Activated CD8-positive, alpha-beta memory T cell treated with anti-CD3 and anti-CD28 coated beads for 24 hours (primary cell): ENCODE measurements at regions not wholly inside any gene's neighbourhood (a gene's known extent, or its start where the extent isn't known, plus 50 kb on each side); places are given as distances from the start of the nearest gene placed in this dataset.
"Not testable (repeated sequence)": the region's sequence is repeated elsewhere in the genome, so short reads cannot be mapped to it uniquely, and the experiment has no call there.

Experiments used
- DNase-seq: peaks from one replicate; pipeline ENCODE4 v3.0.0-alpha.2; 2020

- DNase-seq: no peak
Observed at GRCh38 chr2:13968811-13969210, 663.7 kb upstream of the LRATD1 start.

GRCh38 chr2:13986119-13986720 lies 646.3 kb upstream of the LRATD1 start:
- no peak for DNase-seq

GRCh38 chr2:13996527-13996926 lies 636.0 kb upstream of the LRATD1 start:
- DNase-seq: no peak

- no peak for DNase-seq
Observed at GRCh38 chr2:14011190-14011589, 621.3 kb upstream of the LRATD1 start.

GRCh38 chr2:14015113-14015630 lies 617.3 kb upstream of the LRATD1 start:
- DNase-seq: no peak

GRCh38 chr2:14016289-14016955 lies 616.1 kb upstream of the LRATD1 start:
- DNase-seq: no peak

GRCh38 chr2:14018620-14019019 lies 613.9 kb upstream of the LRATD1 start:
- no peak for DNase-seq

- no peak for DNase-seq
Observed at GRCh38 chr2:14023558-14023957, 609.0 kb upstream of the LRATD1 start.

- DNase-seq: no peak
Observed at GRCh38 chr2:14039134-14039533, 593.4 kb upstream of the LRATD1 start.

GRCh38 chr2:14047491-14047890 lies 585.0 kb upstream of the LRATD1 start:
- DNase-seq: no peak

- DNase-seq: no peak
Observed at GRCh38 chr2:14051401-14051800, 581.1 kb upstream of the LRATD1 start.

- no peak for DNase-seq
Observed at GRCh38 chr2:14053105-14053504, 579.4 kb upstream of the LRATD1 start.

GRCh38 chr2:14064346-14064745 lies 568.2 kb upstream of the LRATD1 start:
- no peak for DNase-seq

GRCh38 chr2:14072338-14072737 lies 560.2 kb upstream of the LRATD1 start:
- DNase-seq: no peak

GRCh38 chr2:14074691-14075090 lies 557.8 kb upstream of the LRATD1 start:
- no peak for DNase-seq

- DNase-seq: no peak
Observed at GRCh38 chr2:14079576-14079975, 552.9 kb upstream of the LRATD1 start.

GRCh38 chr2:14081521-14081920 lies 551.0 kb upstream of the LRATD1 start:
- DNase-seq: no peak

- no peak for DNase-seq
Observed at GRCh38 chr2:14082640-14083039, 549.9 kb upstream of the LRATD1 start.

- no peak for DNase-seq
Observed at GRCh38 chr2:14094592-14094991, 537.9 kb upstream of the LRATD1 start.

- DNase-seq: not testable (repeated sequence)
Observed at GRCh38 chr2:14099101-14099500, 533.4 kb upstream of the LRATD1 start.

GRCh38 chr2:14114275-14114674 lies 518.2 kb upstream of the LRATD1 start:
- no peak for DNase-seq

GRCh38 chr2:14120376-14120775 lies 512.1 kb upstream of the LRATD1 start:
- no peak for DNase-seq

- DNase-seq: no peak
Observed at GRCh38 chr2:14123436-14124103, 508.9 kb upstream of the LRATD1 start.

- no peak for DNase-seq
Observed at GRCh38 chr2:14125624-14126293, 506.8 kb upstream of the LRATD1 start.
